GM12873 (cell line): ENCODE measurements at regions not wholly inside any gene's neighbourhood (a gene's known extent, or its start where the extent isn't known, plus 50 kb on each side); places are given as distances from the start of the nearest gene placed in this dataset.

Experiments
- TF ChIP-seq, protein P1 (sequence below): IDR thresholded peaks from 2 replicates; pipeline ENCODE4 v1.5.1; 2012; ENCODE audit warnings: low read depth, mild to moderate bottlenecking, moderate library complexity, low read length, control low read depth; ENCODE audit not compliant: insufficient read depth; ENCODE audit errors: missing control alignments

DNA sequence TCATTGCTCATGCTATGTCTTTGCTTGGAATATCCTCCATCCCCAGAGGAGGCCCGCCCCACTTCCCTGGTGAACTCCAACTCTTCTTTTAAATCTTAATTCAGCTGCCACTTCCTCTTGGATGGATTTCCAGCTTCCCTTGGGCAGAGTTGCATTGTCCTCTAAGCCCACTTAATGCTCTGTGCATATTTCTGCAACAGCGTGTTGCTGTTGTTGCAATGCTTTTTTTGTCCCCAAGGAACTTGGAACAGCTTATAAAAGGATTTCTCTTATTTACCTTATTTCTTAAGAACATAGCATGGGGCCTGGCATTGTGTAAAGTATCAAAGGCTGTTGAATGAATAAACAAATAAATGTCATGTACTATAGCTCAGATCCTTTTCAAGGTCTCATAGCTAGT, 507.4 kb downstream of the METTL15 start:
- TF ChIP-seq, protein P1, sequence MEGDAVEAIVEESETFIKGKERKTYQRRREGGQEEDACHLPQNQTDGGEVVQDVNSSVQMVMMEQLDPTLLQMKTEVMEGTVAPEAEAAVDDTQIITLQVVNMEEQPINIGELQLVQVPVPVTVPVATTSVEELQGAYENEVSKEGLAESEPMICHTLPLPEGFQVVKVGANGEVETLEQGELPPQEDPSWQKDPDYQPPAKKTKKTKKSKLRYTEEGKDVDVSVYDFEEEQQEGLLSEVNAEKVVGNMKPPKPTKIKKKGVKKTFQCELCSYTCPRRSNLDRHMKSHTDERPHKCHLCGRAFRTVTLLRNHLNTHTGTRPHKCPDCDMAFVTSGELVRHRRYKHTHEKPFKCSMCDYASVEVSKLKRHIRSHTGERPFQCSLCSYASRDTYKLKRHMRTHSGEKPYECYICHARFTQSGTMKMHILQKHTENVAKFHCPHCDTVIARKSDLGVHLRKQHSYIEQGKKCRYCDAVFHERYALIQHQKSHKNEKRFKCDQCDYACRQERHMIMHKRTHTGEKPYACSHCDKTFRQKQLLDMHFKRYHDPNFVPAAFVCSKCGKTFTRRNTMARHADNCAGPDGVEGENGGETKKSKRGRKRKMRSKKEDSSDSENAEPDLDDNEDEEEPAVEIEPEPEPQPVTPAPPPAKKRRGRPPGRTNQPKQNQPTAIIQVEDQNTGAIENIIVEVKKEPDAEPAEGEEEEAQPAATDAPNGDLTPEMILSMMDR = no peak

DNA sequence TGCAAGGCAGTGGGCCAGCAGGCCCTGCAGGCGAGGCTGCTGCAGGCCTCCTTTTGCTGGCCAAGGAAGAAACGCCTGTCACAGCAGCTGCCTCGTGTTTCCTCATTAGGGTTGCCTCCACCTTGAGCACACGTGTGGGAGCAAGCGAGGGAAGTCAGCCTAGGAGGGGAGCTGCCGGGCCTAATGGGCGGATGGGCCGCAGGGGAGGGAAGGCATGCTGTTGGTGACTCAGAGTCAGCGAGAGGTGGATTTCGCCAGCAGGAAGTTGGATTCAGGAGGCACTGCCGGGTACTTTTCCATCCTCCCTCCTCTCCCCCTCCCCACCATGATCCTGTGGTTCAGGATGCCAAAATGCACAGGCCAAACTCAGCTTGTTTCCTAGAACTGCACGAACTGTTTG, 498.7 kb downstream of the METTL15 start:
- TF ChIP-seq, protein P1 = no peak

DNA sequence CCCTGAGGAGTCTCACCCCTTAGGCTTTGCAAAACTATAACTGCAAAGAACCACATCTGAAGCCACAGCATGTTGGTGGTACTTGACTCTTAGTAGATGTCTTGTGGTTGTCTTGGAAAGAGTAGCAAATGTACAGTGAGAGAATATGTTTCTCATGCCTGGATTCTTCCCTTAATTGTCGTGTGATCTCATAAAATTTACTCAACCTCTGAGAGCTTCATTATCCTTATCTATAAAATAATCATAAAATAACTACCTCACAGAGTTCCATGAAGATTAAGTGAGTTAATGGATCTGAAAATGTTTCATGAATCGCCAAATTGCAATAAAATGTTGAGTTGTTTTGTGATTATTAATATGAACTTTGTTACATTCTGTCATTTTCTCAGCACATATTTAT, 491.5 kb downstream of the METTL15 start:
- TF ChIP-seq, protein P1 = no peak

DNA sequence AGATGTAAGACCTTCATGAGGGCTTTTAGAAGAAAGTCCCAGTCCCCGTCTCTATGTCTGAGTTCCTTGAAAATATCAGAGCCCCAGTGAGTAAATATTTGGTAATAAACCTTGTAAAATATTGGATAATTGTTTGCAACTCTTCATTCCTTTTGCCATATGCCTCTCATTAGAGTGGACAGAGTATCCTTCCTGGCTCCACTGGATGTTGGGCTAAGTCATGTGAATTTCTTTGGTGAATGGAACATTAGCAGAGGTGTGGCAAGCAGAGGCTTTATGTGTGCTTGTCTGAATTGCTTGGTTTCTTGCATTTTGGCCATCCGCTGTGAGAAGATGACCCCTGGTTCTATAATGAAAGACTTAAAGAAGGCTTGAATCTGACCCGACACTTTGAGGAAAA, 490.3 kb downstream of the METTL15 start:
- TF ChIP-seq, protein P1 = no peak

DNA sequence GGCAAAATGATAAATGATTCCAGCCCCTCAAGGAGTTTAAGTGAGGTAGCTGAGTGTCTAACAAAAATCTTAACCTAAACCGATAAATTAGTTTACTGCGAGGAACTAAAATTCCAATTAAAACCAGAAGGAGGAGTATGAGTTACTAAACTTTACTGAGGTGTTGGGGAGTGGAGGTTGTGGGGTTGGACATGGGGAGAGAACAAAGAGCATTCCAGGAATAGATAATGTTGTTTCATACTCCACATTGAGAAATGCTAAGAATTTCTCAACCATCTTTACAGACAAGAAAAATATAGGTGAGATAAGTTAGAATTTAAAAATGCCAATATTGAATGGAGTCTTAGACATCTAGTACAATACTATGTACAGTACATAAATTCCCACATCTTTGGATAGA, 488.6 kb downstream of the METTL15 start:
- TF ChIP-seq, protein P1 = no peak

DNA sequence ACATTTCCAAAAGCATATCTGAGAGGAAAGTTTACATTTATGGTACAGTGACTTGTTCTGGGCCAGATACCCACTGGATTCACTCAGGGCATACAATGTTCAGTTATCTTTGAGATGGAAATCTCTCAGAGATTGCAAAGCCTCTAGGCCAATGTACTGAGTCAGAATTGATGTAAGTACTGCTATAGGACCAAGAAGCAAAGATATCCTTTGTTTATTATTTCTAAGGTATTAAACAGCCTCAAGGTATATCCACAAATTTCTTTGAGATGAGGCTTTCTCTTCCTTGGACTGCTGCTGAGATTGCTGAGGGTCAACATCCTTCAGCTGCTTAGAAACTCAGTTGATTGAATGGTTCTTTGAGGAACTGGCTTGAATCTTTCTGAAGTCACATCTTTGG, 484.0 kb downstream of the METTL15 start:
- TF ChIP-seq, protein P1 = no peak

DNA sequence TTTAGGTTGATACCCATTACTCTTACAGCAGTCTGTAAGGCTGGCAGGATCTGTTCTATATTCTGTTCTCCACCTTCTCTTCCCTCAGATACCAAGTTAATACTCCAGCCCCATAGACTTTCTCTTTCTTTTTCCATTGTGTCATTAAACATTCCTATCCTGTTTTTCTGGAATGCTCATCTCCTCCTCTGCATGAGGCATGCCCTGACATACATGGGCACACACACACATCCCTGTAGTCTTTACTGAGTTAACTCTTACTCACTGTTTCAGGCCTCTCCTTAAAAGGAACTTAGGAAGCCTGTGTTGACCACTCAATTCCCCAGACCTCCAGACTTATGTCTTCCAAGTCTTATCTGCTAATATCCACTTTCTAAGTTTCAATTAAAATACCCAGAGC, 476.8 kb downstream of the METTL15 start:
- TF ChIP-seq, protein P1 = no peak
